ENCODE measurements at regions not wholly inside any gene's neighbourhood (a gene's known extent, or its start where the extent isn't known, plus 50 kb on each side); places are given as distances from the start of the nearest gene placed in this dataset.

DNA sequence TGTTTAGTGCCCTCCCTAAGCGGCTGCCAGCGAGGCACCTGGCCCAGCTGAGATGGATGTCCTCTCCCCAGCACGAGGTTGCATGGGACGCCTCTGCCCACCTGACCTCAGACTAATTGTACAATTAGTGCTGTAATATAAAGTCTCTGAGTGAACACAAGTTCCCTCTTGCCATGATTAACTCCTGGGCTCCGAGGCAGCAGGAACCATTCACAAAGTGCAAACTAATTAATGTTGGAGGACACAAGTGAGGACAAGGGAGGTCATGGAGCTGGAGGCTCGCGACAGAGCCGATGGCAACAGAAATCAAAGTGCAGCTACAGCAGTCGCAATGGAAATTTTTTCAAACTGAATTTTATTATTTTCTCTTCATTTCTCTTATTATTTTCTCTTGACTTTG, 156.6 kb upstream of the ADARB2 start:
- ATAC-seq (ENCODE audit: low read depth): no peak

DNA sequence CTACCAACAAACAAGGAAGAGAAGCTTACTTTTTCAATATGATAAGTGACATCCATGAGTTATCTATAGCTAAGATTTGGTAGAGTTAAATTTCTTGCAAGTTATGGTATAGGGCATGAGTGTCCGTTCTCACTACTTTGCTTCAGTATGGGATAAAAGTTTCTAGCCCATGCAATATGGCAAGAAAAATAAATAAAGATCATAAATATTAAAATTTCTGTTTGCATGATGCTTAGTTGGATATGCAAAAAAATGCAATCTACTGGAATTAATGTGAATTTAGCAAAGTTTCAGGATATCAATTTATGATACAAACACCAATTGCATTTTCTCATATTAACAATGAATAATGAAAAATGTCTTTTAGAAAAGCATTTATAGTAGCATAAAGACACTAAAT, 148.7 kb upstream of the ADARB2 start:
- peaks cover 5% of the 10 kb centered on the region for H3K27me3 Mint-ChIP-seq
- no peaks in the 10 kb centered on the region for H4K20me1 ChIP-seq (ENCODE audit: control insufficient read depth, insufficient read depth, low read length, poor library complexity, severe bottlenecking)
- H3K9ac ChIP-seq (ENCODE audit: low read length): no peak overlapping the region
- H3K4me3 Mint-ChIP-seq: no peak overlapping the region
- no peaks in the 10 kb centered on the region for H3K4me1 Mint-ChIP-seq
- ChIA-PET POLR2A (no interaction called here), CTCF (no interaction called here)
- no peak overlapping the region for H2AFZ ChIP-seq (ENCODE audit: insufficient read depth, low read depth, low read length, poor library complexity, severe bottlenecking)
- intact Hi-C loops (cut with micrococcal nuclease): no loop called here
- H3K4me3 ChIP-seq (ENCODE audit: control extremely low read depth in 1 of 5, extremely low read depth in 1 of 5, insufficient read depth in 1 of 5, low read depth in 2 of 5, low read length in 4 of 5): no peak overlapping the region
- peaks cover 4% of the 10 kb centered on the region for H3K9me3 Mint-ChIP-seq (ENCODE audit: insufficient read depth)
- no peaks in the 10 kb centered on the region for H3K79me2 ChIP-seq (ENCODE audit: control insufficient read depth, insufficient read depth, low read length)
- no peaks in the 10 kb centered on the region for H3K36me3 ChIP-seq (replicated peaks in 1 of 2; ENCODE audit: control extremely low read depth in 1 of 2, control insufficient read depth in 1 of 2, extremely low read depth in 1 of 2, insufficient read depth in 2 of 2, low read length in 1 of 2)
- H3K4me1 ChIP-seq (ENCODE audit: control insufficient read depth in 2 of 2, insufficient read depth in 2 of 2, low read length in 2 of 2): no peaks in the 10 kb centered on the region
- DNase-seq (no peak), ATAC-seq (ENCODE audit: low read depth) (no peak)
- H3K4me2 ChIP-seq (replicated peaks; ENCODE audit: low read depth, low read length, poor library complexity, severe bottlenecking): no peak overlapping the region
- TF ChIP-seq, protein P1, sequence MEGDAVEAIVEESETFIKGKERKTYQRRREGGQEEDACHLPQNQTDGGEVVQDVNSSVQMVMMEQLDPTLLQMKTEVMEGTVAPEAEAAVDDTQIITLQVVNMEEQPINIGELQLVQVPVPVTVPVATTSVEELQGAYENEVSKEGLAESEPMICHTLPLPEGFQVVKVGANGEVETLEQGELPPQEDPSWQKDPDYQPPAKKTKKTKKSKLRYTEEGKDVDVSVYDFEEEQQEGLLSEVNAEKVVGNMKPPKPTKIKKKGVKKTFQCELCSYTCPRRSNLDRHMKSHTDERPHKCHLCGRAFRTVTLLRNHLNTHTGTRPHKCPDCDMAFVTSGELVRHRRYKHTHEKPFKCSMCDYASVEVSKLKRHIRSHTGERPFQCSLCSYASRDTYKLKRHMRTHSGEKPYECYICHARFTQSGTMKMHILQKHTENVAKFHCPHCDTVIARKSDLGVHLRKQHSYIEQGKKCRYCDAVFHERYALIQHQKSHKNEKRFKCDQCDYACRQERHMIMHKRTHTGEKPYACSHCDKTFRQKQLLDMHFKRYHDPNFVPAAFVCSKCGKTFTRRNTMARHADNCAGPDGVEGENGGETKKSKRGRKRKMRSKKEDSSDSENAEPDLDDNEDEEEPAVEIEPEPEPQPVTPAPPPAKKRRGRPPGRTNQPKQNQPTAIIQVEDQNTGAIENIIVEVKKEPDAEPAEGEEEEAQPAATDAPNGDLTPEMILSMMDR (IDR thresholded peaks at IDR 0.05): no peak
- no peak for TF ChIP-seq EZH2 (IDR thresholded peaks at IDR 0.05; ENCODE audit: borderline replicate concordance, insufficient read depth, low read depth, low read length, poor library complexity, severe bottlenecking)
- no peak overlapping the region for H3K27ac ChIP-seq (ENCODE audit: low read length in 2 of 2)
- H3K27me3 ChIP-seq (replicated peaks in 1 of 4; ENCODE audit: control extremely low read depth in 1 of 4, control insufficient read depth in 3 of 4, insufficient read depth in 4 of 4, low read length in 3 of 4): no peaks in the 10 kb centered on the region
- WGBS (ENCODE audit: insufficient coverage): no CpG with 5 or more reads among the region's 1 CpG
- H3K9me3 ChIP-seq (ENCODE audit: control extremely low read depth in 1 of 3, control insufficient read depth in 2 of 3, insufficient read depth in 1 of 3, low read length in 2 of 3): peaks cover 0 to 2% (median 0%) of the 10 kb centered on the region in 3 donors
- H3K27ac Mint-ChIP-seq: no peak overlapping the region

More for the DNA sequence above, 156.6 kb upstream of the ADARB2 start:
- Histone ChIP-seq H3K9ac (ENCODE audit: low read length) (no peak overlapping the region), H3K36me3 (replicated peaks in 1 of 2; ENCODE audit: control extremely low read depth in 1 of 2, control insufficient read depth in 1 of 2, extremely low read depth in 1 of 2, insufficient read depth in 2 of 2, low read length in 1 of 2) (no peaks in the 10 kb centered on the region), H3K4me3 (ENCODE audit: control extremely low read depth in 1 of 5, extremely low read depth in 1 of 5, insufficient read depth in 1 of 5, low read depth in 2 of 5, low read length in 4 of 5) (no peak overlapping the region), H3K79me2 (ENCODE audit: control insufficient read depth, insufficient read depth, low read length) (no peaks in the 10 kb centered on the region), H3K27ac (ENCODE audit: low read length in 2 of 2) (no peak overlapping the region), H3K27me3 (replicated peaks in 1 of 4; ENCODE audit: control extremely low read depth in 1 of 4, control insufficient read depth in 3 of 4, insufficient read depth in 4 of 4, low read length in 3 of 4) (no peaks in the 10 kb centered on the region), H3K9me3 (ENCODE audit: control extremely low read depth in 1 of 3, control insufficient read depth in 2 of 3, insufficient read depth in 1 of 3, low read length in 2 of 3) (no peaks in the 10 kb centered on the region), H3K4me1 (ENCODE audit: control insufficient read depth in 2 of 2, insufficient read depth in 2 of 2, low read length in 2 of 2) (no peaks in the 10 kb centered on the region), H4K20me1 (ENCODE audit: control insufficient read depth, insufficient read depth, low read length, poor library complexity, severe bottlenecking) (no peaks in the 10 kb centered on the region), H2AFZ (ENCODE audit: insufficient read depth, low read depth, low read length, poor library complexity, severe bottlenecking) (no peak overlapping the region), H3K4me2 (replicated peaks; ENCODE audit: low read depth, low read length, poor library complexity, severe bottlenecking) (no peak overlapping the region)
- DNase-seq: no peak
- Mint-ChIP-seq H3K27me3 (peaks cover 3% of the 10 kb centered on the region), H3K9me3 (ENCODE audit: insufficient read depth) (no peaks in the 10 kb centered on the region), H3K27ac (no peak overlapping the region), H3K4me3 (no peak overlapping the region), H3K4me1 (no peaks in the 10 kb centered on the region)
- ChIA-PET POLR2A (no interaction called here), CTCF (no interaction called here)
- TF ChIP-seq, protein P1 (IDR thresholded peaks at IDR 0.05): no peak
- no peak for TF ChIP-seq EZH2 (IDR thresholded peaks at IDR 0.05; ENCODE audit: borderline replicate concordance, insufficient read depth, low read depth, low read length, poor library complexity, severe bottlenecking)
- no CpG with 5 or more reads among the region's 9 CpGs for WGBS (ENCODE audit: insufficient coverage)
- intact Hi-C loops (cut with micrococcal nuclease): no loop called here

Data from B cell (primary cell).